ENCODE measurements at regions not wholly inside any gene's neighbourhood (a gene's known extent, or its start where the extent isn't known, plus 50 kb on each side); places are given as distances from the start of the nearest gene placed in this dataset.

DNA sequence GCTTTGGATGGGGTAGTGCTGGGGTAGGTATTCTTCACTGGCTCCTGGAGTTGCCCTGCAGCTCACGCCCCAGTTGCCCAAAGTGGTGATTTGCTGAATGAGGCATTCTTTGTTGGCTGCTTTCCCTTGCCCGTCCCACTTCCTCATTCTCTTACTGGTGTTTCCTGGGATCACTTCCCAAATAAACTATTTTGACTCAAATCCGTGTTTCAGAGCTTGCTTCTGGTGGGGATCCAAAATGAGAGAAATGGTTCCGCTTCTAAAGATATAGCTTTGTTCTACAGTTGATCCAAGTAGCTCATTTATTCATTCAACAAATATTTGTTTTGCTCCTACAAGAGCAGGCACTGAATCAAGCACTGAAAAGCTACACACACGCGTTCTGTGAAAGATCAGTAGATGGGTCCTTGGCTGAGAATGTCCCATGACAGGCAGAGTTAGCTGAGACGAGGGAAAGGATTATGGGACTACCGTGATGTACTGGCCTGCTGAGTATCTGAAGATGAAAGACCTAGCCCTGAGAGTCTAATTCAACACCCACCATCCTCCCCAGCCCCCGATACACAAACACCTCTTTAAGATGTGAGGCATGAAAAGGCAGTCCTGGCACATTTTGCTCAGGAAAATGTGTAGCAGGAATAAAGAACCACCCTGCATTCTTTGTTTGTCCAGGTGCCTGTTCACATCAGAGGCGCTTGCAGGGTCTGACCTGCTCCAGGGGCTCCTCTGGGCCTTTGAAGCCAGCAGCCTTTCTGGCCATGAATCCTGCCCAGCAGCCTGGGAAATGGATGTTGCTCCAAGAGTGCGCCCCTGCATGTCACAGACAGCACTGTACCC, 143.1 kb upstream of the RANBP3L start:
- DNase-seq (ENCODE audit: low read depth) = no peak
- TF ChIP-seq, protein P1, sequence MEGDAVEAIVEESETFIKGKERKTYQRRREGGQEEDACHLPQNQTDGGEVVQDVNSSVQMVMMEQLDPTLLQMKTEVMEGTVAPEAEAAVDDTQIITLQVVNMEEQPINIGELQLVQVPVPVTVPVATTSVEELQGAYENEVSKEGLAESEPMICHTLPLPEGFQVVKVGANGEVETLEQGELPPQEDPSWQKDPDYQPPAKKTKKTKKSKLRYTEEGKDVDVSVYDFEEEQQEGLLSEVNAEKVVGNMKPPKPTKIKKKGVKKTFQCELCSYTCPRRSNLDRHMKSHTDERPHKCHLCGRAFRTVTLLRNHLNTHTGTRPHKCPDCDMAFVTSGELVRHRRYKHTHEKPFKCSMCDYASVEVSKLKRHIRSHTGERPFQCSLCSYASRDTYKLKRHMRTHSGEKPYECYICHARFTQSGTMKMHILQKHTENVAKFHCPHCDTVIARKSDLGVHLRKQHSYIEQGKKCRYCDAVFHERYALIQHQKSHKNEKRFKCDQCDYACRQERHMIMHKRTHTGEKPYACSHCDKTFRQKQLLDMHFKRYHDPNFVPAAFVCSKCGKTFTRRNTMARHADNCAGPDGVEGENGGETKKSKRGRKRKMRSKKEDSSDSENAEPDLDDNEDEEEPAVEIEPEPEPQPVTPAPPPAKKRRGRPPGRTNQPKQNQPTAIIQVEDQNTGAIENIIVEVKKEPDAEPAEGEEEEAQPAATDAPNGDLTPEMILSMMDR (IDR thresholded peaks at IDR 0.05; ENCODE audit: control insufficient read depth, insufficient read depth, low read depth, low read length, missing control alignments) = no peak
- H3K4me3 ChIP-seq (ENCODE audit: control insufficient read depth, low read depth, low read length) = no peak overlapping the region

DNA sequence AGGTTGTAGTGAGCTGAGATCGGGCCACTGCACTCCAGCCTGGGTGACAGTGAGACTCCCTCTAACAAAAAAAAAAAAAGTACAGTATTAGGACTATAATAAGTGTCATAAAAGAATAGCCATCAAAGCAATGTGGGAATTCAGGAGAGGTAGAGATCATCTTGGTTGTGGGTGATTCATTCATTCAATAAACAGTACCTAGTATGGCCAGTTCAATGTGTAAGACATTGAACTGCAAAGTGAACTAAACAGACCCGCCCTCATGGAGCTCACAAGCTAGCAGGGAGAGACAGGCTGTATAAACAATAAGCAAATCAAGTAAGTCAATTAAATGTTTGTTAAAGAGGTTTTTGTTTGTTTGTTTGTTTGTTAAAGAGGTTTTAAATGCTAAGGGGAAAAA, 146.1 kb upstream of the RANBP3L start:
- no peak overlapping the region for H3K4me3 ChIP-seq (ENCODE audit: control insufficient read depth, low read depth, low read length)
- DNase-seq (ENCODE audit: low read depth) = no peak
- TF ChIP-seq, protein P1 (IDR thresholded peaks at IDR 0.05; ENCODE audit: control insufficient read depth, insufficient read depth, low read depth, low read length, missing control alignments) = no peak

DNA sequence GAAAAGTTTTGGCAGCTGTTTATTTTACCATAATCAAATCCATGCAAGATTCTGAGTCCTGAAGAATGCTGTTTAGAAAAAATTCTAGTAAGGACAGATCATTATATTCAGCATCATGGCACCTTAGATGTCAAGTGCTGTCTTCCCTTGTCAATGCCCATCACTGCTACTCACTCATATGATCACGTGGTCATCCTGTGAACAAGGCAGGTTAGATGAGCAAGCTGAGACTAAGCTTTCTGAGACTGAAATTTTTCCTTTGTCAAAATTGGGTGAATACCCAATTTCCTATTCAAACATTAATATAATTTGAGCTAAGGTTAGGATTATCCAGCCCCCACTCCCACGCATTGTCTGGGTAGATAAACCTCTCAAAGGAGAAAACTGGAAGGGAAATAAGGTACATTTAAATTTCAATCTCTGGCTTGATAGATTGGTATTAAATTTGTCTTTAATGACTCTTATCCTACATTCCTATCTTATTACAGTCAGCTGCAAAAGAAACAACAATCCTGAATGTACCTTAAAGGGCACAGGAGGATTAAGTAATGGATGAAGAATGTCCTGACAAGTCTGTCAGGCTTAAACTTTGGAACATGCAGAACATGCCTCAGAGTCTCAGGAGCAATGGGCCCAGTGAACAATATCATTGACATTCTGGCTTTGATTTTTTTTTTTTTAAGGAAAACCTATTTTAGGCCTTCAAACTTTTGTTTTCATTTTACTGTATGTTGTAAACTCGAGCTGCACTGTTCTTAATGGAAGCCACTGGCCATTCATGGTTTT, 148.7 kb upstream of the RANBP3L start:
- no peak overlapping the region for H3K4me3 ChIP-seq (ENCODE audit: control insufficient read depth, low read depth, low read length)
- TF ChIP-seq, protein P1 (IDR thresholded peaks at IDR 0.05; ENCODE audit: control insufficient read depth, insufficient read depth, low read depth, low read length, missing control alignments) = no peak
- DNase-seq (ENCODE audit: low read depth) = no peak

DNA sequence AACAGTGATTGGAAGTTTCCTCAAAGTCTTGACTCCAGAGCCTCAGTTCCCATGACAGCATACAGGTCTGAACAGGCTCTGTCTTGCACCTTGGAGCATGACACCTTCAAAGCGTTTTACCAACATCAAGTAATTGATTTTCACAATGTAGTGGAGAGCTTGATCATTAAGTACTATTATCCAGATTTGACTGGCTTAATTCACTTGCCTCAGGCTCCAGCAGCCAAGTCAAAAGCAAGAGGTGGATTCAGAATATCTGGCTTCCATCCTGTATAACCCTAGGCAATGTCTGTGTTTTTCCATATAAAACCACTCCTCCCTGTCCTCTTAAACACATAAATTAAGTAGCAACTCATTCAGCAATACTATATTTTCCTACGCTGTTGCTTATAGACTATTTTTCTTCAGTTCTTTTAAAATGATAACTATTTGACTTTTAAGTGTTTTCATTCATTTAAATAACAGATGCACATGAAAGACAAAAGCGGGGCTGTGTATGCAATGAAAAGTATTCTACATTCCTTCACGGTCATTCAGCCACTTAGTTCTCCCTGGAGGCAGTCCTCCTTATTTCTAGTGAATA, 150.8 kb upstream of the RANBP3L start:
- no peak overlapping the region for H3K4me3 ChIP-seq (ENCODE audit: control insufficient read depth, low read depth, low read length)
- DNase-seq (ENCODE audit: low read depth) = no peak
- TF ChIP-seq, protein P1 (IDR thresholded peaks at IDR 0.05; ENCODE audit: control insufficient read depth, insufficient read depth, low read depth, low read length, missing control alignments) = no peak

DNA sequence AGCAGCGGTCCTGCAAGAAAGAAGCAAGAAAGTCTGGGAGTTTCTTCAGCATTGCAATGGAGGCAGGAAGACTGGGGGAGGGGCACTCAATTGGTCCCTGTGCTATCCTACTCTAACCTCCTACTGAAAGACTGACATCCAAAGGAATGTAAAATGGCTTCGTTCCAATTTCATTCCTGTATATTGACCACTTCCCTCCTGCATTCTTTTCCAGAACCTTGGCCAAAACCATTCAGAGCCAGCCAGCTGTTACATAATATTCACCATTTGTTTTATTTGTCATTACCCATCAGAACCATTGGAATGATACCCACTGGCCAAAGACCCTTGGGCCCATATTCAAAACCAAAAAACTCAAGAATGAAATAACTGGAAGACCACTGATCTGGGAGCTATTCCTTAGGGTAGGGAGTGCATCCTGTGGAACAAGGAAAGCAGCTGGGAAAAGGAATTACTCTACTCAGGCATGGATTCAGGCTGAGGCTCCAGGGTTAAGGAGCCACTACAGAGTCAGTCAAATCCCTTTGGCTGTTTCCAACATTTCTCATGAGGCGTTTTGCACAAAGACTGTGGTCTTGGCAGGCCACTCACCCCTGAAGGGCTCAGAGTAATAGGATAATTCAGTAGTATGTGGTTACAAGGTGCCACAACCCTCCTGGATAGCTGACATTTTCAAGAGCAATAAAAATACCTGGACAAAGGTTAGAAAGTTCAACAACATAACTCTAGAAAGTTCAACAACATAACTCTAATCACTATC, 148.7 kb upstream of the SLC1A3 start:
- no peak overlapping the region for H3K4me3 ChIP-seq (ENCODE audit: control insufficient read depth, low read depth, low read length)
- DNase-seq (ENCODE audit: low read depth) = no peak
- TF ChIP-seq, protein P1 (IDR thresholded peaks at IDR 0.05; ENCODE audit: control insufficient read depth, insufficient read depth, low read depth, low read length, missing control alignments) = no peak

DNA sequence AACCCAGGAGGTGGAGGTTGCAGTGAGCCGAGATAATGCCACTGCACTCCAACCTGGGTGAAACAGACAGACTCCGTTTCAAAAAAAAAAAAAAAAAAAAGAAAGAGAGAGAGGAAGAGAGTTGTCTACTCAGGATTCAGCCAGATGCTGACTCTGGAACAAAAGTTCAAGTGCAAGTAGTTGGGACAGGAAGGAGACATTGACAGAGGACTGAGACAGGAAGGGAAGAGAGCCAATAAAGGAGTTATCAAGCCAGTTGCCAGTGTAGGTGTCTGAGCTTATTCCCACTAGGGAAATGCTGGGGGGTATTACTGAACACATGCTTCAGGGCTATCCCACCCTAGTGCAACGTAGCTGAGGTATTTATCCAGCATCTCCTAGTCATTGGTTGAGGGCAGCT, 147.7 kb upstream of the SLC1A3 start:
- no peak for DNase-seq (ENCODE audit: low read depth)
- no peak overlapping the region for H3K4me3 ChIP-seq (ENCODE audit: control insufficient read depth, low read depth, low read length)
- TF ChIP-seq, protein P1 (IDR thresholded peaks at IDR 0.05; ENCODE audit: control insufficient read depth, insufficient read depth, low read depth, low read length, missing control alignments) = no peak
